A549 (cell line): ENCODE measurements at regions not wholly inside any gene's neighbourhood (a gene's known extent, or its start where the extent isn't known, plus 50 kb on each side); places are given as distances from the start of the nearest gene placed in this dataset.

ENCODE experiments used
- BHLHE40 ChIP-seq: IDR thresholded peaks from 2 replicates; pipeline ENCODE4 v1.6.1; 2012; ENCODE audit warnings: low read depth, low read length, inconsistent platforms
- CEBPB ChIP-seq, 2 experiments: fragments of >200 bp in 1 of 2; sonication (Bioruptor Twin) in 1 of 2; formaldehyde crosslinking in 1 of 2; IDR thresholded peaks; 2 replicates each; pipeline ENCODE4 v1.6.1; 2012 to 2016
- CTCF ChIP-seq: fragments of >200 bp; sonication (Bioruptor Twin); formaldehyde crosslinking; IDR thresholded peaks from 3 replicates; pipeline ENCODE4 v1.5.1; 2016
- ELK1 ChIP-seq: fragments of 150-350 bp; IDR thresholded peaks from 2 replicates; pipeline ENCODE4 v1.6.1; 2014; ENCODE audit warnings: low read depth, mild to moderate bottlenecking, low read length
- FOSB ChIP-seq: fragments of 250-450 bp; sonication (Bioruptor Pico); IDR thresholded peaks from 2 replicates; pipeline ENCODE4 v1.5.0; 2020; ENCODE audit warnings: mild to moderate bottlenecking, moderate library complexity
- GATA3 ChIP-seq: IDR thresholded peaks from 2 replicates; pipeline ENCODE4 v1.6.1; 2012; ENCODE audit warnings: borderline replicate concordance
- HOXB13 ChIP-seq: fragments of 250-450 bp; sonication (Bioruptor Pico); IDR thresholded peaks from 2 replicates; pipeline ENCODE4 v1.5.0; 2020; ENCODE audit warnings: low read depth, mild to moderate bottlenecking, moderate library complexity
- MAX ChIP-seq: IDR thresholded peaks from 2 replicates; pipeline ENCODE4 v1.6.1; 2012
- NFE2L2 ChIP-seq: fragments of 150-350 bp; conservative IDR thresholded peaks from 2 replicates; pipeline ENCODE4 v1.6.1; 2014; ENCODE audit warnings: low read length
- NPAS2 ChIP-seq: fragments of 250-450 bp; sonication (Bioruptor Pico); IDR thresholded peaks from 2 replicates; pipeline ENCODE4 v1.8.0; 2022; ENCODE audit warnings: mild to moderate bottlenecking, moderate library complexity, borderline replicate concordance
- NR3C1 ChIP-seq: fragments of >200 bp; sonication (Bioruptor Twin); formaldehyde crosslinking; IDR thresholded peaks from 3 replicates; pipeline ENCODE4 v1.6.1; 2017
- POLR2AphosphoS2 ChIP-seq: conservative IDR thresholded peaks from 2 replicates; pipeline ENCODE4 v1.6.1; 2012; ENCODE audit warnings: low read length, improper control_type of control experiment, inconsistent platforms
- SMC3 ChIP-seq: fragments of >200 bp; sonication (Bioruptor Twin); formaldehyde crosslinking; IDR thresholded peaks from 3 replicates; pipeline ENCODE4 v1.6.1; 2018; ENCODE audit warnings: inconsistent platforms
- TF ChIP-seq, protein P1 (sequence below): fragments of 200-600 bp; sonication (generic); IDR thresholded peaks from 2 replicates; pipeline ENCODE4 v1.6.1; 2016; ENCODE audit warnings: antibody characterized with exemption, mild to moderate bottlenecking, moderate library complexity

DNA sequence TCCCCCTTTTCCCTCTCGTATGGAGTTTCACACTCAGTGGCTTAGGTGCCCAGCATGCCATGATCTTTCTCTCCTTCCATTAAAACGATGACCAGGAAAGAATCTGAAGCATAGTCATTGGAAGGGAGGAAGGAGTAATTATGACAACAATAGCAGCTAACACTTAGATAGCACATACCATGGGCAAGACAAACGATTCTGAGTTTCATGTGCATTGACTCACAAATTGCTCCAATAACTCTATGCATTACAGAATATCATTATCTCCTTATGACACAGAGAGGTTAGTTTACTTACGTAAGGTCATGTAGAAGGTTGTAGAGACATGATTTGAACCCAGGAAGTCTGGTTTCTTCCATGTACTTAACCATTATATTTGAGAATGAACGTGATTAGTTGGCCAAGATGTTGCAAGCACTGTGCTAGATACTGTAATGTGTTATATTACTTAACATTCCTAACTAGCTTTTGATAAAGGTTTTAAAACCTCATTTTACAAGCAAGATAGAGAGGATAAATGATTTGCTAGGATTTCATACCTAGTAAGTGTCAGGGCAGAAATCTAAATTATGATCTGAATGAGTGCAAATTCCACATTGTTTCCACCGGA lies 162.4 kb downstream of the CAND1 start:
- TF ChIP-seq GATA3 (no peak), CEBPB (IDR thresholded peaks at IDR 0.05) (no peak), SMC3 (no peak), CTCF (no peak), NR3C1 (no peak), NFE2L2 (no peak), ELK1 (no peak), HOXB13 (CRISPR knock-in tag) (no peak), POLR2AphosphoS2 (no peak), MAX (no peak), FOSB (CRISPR knock-in tag) (no peak), NPAS2 (no peak), BHLHE40 (no peak)
- TF ChIP-seq, protein P1, sequence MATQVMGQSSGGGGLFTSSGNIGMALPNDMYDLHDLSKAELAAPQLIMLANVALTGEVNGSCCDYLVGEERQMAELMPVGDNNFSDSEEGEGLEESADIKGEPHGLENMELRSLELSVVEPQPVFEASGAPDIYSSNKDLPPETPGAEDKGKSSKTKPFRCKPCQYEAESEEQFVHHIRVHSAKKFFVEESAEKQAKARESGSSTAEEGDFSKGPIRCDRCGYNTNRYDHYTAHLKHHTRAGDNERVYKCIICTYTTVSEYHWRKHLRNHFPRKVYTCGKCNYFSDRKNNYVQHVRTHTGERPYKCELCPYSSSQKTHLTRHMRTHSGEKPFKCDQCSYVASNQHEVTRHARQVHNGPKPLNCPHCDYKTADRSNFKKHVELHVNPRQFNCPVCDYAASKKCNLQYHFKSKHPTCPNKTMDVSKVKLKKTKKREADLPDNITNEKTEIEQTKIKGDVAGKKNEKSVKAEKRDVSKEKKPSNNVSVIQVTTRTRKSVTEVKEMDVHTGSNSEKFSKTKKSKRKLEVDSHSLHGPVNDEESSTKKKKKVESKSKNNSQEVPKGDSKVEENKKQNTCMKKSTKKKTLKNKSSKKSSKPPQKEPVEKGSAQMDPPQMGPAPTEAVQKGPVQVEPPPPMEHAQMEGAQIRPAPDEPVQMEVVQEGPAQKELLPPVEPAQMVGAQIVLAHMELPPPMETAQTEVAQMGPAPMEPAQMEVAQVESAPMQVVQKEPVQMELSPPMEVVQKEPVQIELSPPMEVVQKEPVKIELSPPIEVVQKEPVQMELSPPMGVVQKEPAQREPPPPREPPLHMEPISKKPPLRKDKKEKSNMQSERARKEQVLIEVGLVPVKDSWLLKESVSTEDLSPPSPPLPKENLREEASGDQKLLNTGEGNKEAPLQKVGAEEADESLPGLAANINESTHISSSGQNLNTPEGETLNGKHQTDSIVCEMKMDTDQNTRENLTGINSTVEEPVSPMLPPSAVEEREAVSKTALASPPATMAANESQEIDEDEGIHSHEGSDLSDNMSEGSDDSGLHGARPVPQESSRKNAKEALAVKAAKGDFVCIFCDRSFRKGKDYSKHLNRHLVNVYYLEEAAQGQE = no peak
